ENCODE measurements at regions not wholly inside any gene's neighbourhood (a gene's known extent, or its start where the extent isn't known, plus 50 kb on each side); places are given as distances from the start of the nearest gene placed in this dataset.
A peak's percentile ranks its signal among the peaks of the same experiment; 100 is the strongest.

DNA sequence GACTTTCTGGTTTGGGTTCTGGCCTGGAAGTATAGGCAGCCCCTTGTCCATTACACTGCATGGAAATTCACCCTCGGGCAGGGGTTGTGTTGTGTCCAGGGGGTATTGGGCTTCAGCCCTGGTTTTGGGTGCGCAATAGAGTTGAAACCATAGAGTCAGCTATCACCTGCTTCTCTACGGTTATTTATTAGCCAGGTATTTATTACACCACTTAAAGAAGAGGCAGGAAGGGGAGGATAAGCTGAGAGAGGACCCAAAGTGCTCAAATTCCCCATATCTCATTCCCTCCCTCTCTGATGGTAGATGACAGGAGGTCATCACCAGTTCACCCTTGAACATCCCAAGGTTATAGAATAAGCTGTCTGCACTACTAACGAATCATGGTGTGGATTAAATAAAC is 133.4 kb downstream of the HRH4 start:
- Histone ChIP-seq H3K9me3 (ENCODE audit: control insufficient read depth, insufficient read depth, low read depth, low read length) (no peaks in the 10 kb centered on the region), H3K27me3 (ENCODE audit: control insufficient read depth, insufficient read depth, low read length) (peaks cover 4% of the 10 kb centered on the region; the same call in 1 of the 2 replicates), H3K4me1 (ENCODE audit: control insufficient read depth, insufficient read depth, low read length) (no peaks in the 10 kb centered on the region), H3K36me3 (ENCODE audit: control insufficient read depth, insufficient read depth, low read length) (no peaks in the 10 kb centered on the region), H3K27ac (ENCODE audit: low read length) (no peak overlapping the region), H3K4me3 (ENCODE audit: low read depth in 2 of 2, low read length in 2 of 2) (no peak overlapping the region)
- ChIA-PET CTCF (no interaction called here), POLR2A (interaction anchor here (0.5 kb wide), 1 partner anchor 9 kb away, joined by 3 read pairs; no protein-coding TSS in a partner anchor)
- no peak for DNase-seq (ENCODE audit: low read depth, low spot score)
- TF ChIP-seq TCF7L2 (IDR thresholded peaks at IDR 0.05; ENCODE audit: low read depth, low read length) = no peak
- BruUV-seq (replicated peaks) = no TSS peak
- intact Hi-C loops (cut with micrococcal nuclease; ENCODE audit: unreplicated experiment) (no loop called here), in situ Hi-C loops (cut with HindIII; ENCODE audit: low pct_unique_long_range_greater_than_20kb, low sequenced_read_pairs) (no loop called here)
- ATAC-seq = no peak

DNA sequence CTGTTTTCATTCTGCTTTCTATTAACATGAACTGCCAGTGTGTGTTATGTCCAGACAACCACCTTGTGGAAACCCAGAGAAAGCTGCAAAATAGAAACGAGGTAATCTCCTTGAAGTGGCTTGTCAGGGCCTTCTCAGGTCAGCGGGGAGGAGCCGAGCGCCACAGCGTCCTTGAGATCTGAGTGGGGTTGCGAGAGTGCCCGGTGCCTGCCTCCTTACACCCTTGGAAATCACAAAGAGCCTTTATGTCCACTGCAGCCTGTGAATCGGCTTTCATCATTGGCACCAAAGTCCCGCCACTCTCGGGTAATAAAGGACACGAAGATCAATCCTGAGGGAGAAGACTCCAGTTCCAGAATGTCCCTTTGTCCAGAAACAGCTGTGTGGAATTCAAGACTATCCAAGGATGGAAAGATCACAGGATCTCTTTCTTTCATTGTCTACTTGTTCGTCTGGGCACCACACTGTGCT is 135.2 kb downstream of the HRH4 start:
- in situ Hi-C loops (cut with HindIII; ENCODE audit: low pct_unique_long_range_greater_than_20kb, low sequenced_read_pairs) = no loop called here
- ChIA-PET POLR2A (no interaction called here), CTCF (no interaction called here)
- ATAC-seq = no peak
- BruUV-seq (replicated peaks) = no TSS peak
- Histone ChIP-seq H3K27me3 (ENCODE audit: control insufficient read depth, insufficient read depth, low read length) (peaks cover 6% of the 10 kb centered on the region; the same call in 1 of the 2 replicates), H3K4me1 (ENCODE audit: control insufficient read depth, insufficient read depth, low read length) (no peaks in the 10 kb centered on the region), H3K4me3 (ENCODE audit: low read depth in 2 of 2, low read length in 2 of 2) (no peak overlapping the region), H3K9me3 (ENCODE audit: control insufficient read depth, insufficient read depth, low read depth, low read length) (no peaks in the 10 kb centered on the region), H3K27ac (ENCODE audit: low read length) (no peak overlapping the region), H3K36me3 (ENCODE audit: control insufficient read depth, insufficient read depth, low read length) (no peaks in the 10 kb centered on the region)
- intact Hi-C loops (cut with micrococcal nuclease; ENCODE audit: unreplicated experiment) = no loop called here
- DNase-seq (ENCODE audit: low read depth, low spot score) = no peak
- TF ChIP-seq, protein P1, sequence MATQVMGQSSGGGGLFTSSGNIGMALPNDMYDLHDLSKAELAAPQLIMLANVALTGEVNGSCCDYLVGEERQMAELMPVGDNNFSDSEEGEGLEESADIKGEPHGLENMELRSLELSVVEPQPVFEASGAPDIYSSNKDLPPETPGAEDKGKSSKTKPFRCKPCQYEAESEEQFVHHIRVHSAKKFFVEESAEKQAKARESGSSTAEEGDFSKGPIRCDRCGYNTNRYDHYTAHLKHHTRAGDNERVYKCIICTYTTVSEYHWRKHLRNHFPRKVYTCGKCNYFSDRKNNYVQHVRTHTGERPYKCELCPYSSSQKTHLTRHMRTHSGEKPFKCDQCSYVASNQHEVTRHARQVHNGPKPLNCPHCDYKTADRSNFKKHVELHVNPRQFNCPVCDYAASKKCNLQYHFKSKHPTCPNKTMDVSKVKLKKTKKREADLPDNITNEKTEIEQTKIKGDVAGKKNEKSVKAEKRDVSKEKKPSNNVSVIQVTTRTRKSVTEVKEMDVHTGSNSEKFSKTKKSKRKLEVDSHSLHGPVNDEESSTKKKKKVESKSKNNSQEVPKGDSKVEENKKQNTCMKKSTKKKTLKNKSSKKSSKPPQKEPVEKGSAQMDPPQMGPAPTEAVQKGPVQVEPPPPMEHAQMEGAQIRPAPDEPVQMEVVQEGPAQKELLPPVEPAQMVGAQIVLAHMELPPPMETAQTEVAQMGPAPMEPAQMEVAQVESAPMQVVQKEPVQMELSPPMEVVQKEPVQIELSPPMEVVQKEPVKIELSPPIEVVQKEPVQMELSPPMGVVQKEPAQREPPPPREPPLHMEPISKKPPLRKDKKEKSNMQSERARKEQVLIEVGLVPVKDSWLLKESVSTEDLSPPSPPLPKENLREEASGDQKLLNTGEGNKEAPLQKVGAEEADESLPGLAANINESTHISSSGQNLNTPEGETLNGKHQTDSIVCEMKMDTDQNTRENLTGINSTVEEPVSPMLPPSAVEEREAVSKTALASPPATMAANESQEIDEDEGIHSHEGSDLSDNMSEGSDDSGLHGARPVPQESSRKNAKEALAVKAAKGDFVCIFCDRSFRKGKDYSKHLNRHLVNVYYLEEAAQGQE (IDR thresholded peaks at IDR 0.05; ENCODE audit: insufficient read depth in 1 of 2, low read depth in 2 of 2, low read length in 1 of 2) = no peak
- TF ChIP-seq TCF7L2 (IDR thresholded peaks at IDR 0.05; ENCODE audit: low read depth, low read length) (no peak), CTCF (IDR thresholded peaks at IDR 0.05) (no peak), POLR2AphosphoS5 (IDR thresholded peaks at IDR 0.05; ENCODE audit: low read depth, low read length) (no peak), SIN3A (IDR thresholded peaks at IDR 0.05; ENCODE audit: borderline replicate concordance, insufficient read depth, low read depth, low read length) (no peak)

DNA sequence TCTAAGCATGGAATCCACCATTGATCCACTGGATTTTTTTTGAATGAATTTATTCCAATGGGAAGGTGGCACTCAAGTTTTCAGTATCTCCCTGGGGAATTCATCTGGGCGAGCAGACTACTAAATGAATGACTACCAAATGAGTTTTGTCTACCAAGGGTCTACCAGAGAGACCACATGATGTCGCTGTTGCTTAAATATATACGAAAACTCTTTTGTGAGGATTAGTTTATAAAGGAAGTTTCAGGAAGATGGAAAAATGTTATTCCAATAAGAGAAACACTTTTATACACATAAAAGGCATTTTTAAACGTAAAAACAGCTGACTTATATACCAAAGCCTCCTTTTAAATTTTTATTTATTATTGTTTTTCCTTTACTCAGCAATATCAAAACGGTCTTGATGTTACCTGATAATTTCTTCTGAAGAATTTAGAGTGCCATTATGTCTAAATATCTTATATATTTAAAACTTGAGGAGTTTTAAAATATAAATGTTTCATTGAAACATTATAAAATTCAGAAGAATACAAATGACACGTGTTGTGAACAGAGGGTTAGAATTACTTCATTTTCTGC is 139.7 kb downstream of the HRH4 start:
- ChIA-PET CTCF (interaction anchor here (0.6 to 0.7 kb wide), 2 partner anchors 127 to 1258 kb away, joined by 3 to 8 read pairs; no protein-coding TSS in a partner anchor), POLR2A (no interaction called here)
- H3K4me1 ChIP-seq (ENCODE audit: control insufficient read depth, insufficient read depth, low read length) = no peaks in the 10 kb centered on the region
- no peak overlapping the region for H3K27ac ChIP-seq (ENCODE audit: low read length)
- DNase-seq (ENCODE audit: low read depth, low spot score) (no peak), ATAC-seq (peak; percentile 78; the same call in 1 of the 2 replicates)
- TF ChIP-seq CTCF (IDR thresholded peaks at IDR 0.05) = peak; percentile 69; the same call in 1 of the 2 replicates
- TF ChIP-seq POLR2AphosphoS5 (IDR thresholded peaks at IDR 0.05; ENCODE audit: low read depth, low read length) = no peak
- no peak for TF ChIP-seq SIN3A (IDR thresholded peaks at IDR 0.05; ENCODE audit: borderline replicate concordance, insufficient read depth, low read depth, low read length)
- TF ChIP-seq, protein P1 (IDR thresholded peaks at IDR 0.05; ENCODE audit: insufficient read depth in 1 of 2, low read depth in 2 of 2, low read length in 1 of 2) = no peak
- no peak for TF ChIP-seq TCF7L2 (IDR thresholded peaks at IDR 0.05; ENCODE audit: low read depth, low read length)
- H3K4me3 ChIP-seq (ENCODE audit: low read depth in 2 of 2, low read length in 2 of 2) = no peak overlapping the region
- intact Hi-C loops (cut with micrococcal nuclease; ENCODE audit: unreplicated experiment) (loop anchor here (1.0 to 5.0 kb wide), 2 partner anchors 126 to 292 kb away; no protein-coding TSS in a partner anchor), in situ Hi-C loops (cut with HindIII; ENCODE audit: low pct_unique_long_range_greater_than_20kb, low sequenced_read_pairs) (no loop called here)
- no peaks in the 10 kb centered on the region for H3K9me3 ChIP-seq (ENCODE audit: control insufficient read depth, insufficient read depth, low read depth, low read length)
- H3K27me3 ChIP-seq (ENCODE audit: control insufficient read depth, insufficient read depth, low read length) = peaks cover 8% of the 10 kb centered on the region; the same call in 1 of the 2 replicates
- no peaks in the 10 kb centered on the region for H3K36me3 ChIP-seq (ENCODE audit: control insufficient read depth, insufficient read depth, low read length)
- no TSS peak for BruUV-seq (replicated peaks)
